GM18867 (cell line): ENCODE measurements at regions not wholly inside any gene's neighbourhood (a gene's known extent, or its start where the extent isn't known, plus 50 kb on each side); places are given as distances from the start of the nearest gene placed in this dataset.
"Not testable (repeated sequence)": the region's sequence is repeated elsewhere in the genome, so short reads cannot be mapped to it uniquely, and the experiment has no call there.

ENCODE experiments used
- ATAC-seq: cut with Tn5 transposase; IDR thresholded peaks from one replicate; pipeline ENCODE4 v1.9.1; 2021; ENCODE audit warnings: mild to moderate bottlenecking, moderate library complexity; ENCODE audit not compliant: unreplicated experiment

DNA sequence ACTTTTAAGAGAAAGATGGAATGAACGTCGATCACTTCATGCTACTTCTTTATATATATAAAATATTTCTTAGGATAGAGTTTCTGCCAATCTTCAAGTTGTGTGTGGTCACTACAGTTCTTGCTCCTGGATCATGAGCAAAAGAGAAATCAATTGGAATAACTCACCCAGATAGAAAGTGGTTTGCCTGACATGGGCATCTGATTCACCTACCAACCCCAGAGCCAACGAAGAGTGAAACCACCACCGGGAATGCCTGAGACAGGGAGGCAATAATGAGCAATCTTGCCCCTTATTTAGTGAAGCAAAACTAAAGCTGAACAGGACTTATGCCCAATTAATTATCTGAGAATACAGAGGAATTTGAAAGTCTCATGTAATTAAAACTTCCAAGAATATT, 250.2 kb upstream of the REG3G start:
- ATAC-seq: no peak

- ATAC-seq: no peak
Observed at GRCh38 chr2:78778756-78779510, 246.6 kb upstream of the REG3G start.

DNA sequence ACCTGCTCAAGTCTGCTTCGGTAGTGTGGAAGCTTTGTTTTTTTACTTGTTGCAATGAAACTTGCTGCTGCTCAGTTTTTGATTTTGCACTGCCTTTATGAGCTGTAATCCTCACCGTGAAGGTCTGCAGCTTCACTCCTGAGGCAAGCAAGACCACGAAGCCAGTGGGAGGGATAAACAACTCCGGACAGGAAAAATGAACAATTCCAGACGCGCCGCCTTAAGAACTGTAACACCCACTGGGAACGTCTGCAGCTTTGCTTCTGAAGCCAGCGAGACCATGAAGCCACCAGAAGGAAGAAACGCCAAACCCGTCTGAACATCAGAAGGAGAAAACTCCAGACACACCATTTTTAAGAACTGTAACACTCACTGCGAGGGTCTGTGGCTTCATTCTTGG, 245.7 kb upstream of the REG3G start:
- no peak for ATAC-seq

- ATAC-seq: no peak
Observed at GRCh38 chr2:78780256-78780655, 245.2 kb upstream of the REG3G start.

- no peak for ATAC-seq
Observed at GRCh38 chr2:78780864-78781583, 244.5 kb upstream of the REG3G start.

DNA sequence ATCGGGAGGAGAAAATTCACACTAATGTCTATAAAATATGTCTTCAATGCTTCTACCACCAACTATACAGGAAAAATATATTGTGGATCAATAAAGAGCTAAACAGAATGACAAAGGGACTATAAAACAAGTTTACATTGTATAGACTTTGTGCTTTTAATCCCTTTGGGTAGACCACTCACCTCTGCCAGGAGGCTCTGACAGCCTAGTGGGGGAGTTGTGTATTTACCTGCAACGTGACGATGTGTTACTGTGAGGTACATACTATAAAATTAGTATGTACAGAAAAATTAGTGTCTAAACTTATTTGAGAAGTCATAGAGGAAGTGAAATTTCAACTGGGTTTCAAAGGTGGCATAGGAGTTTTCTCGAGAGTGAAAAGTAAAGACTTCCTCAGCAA, 243.3 kb upstream of the REG3G start:
- ATAC-seq: no peak

DNA sequence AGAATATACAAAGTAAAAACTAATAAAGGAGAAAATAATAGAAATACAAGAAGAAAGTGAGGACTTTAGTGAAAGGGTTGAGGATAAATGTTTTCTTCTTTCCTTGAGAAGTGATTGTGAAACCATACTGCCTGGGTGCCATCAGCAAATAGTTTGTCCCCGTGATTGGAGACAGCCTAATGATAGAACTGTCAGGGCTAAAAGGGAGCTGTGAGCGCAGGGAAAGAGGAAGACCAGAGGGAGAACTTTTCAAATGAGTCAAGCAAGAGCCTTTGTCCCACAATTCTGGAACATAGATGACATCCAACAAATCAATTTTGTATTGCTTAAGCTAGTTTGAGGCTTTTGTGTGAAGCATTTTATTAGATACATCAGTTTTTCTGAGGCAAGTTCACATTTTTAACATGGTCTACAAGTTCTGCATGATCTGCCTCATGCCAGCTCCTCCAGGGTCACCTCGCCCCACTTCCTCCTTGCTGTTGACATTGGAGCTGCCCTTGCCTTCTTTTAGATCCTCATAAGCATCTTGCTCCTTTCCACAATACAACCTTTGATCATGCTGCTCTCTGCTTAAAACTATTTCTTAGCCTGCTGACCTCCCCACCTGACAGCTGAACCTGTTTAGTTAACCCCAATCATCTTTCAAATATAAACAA, 213.4 kb upstream of the REG3G start:
- no peak for ATAC-seq

DNA sequence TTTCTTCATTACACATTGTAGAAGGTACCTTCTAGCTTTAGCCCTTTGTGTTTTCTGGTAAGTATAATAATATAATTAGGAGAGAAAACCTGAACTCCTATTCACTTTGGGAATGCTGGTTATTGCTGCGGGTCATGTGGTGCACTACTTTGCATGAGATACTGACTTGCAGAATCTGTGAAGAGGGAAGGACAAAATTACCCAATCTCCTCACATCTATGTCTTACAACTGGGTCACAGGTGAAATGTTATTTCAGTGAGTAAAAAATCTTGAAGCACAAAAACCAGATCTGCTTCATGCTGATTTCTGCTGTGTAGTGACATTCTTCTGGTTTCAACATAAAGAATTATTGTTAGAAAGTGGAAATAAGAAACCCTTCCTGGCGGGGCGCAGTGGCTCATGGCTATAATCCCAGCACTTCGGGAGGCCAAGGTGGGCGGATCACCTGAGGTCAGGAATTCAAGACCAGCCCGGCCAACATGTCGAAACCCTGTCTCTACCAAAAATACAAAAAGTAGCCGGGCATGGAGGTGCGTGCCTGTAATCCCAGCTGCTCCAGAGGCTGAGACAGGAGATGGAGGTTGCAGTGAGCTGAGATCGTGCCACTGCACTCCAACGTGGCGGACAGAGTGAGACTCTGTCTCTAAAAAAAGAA, 211.0 kb upstream of the REG3G start:
- ATAC-seq: no peak

DNA sequence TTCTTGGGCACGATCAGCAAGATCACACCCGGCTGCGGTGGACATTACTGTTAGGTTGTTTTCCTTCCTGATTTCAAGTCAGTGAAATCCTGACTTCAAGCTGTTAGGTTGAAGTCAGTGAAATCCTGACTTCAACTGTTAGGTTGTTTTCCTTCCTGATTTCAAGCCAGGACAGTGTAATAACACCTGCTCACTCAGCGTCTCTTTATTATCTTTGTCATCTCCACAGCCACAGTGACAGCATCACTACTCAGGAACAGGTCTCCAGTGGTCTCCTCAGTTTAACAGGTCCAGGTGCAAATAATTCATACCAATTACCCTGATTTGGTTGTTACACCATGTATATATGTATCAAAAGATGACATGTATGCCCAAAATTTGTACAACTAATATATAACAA, 208.1 kb upstream of the REG3G start:
- ATAC-seq: no peak

GRCh38 chr2:78832481-78832880, 193.0 kb upstream of the REG3G start:
- ATAC-seq: no peak

DNA sequence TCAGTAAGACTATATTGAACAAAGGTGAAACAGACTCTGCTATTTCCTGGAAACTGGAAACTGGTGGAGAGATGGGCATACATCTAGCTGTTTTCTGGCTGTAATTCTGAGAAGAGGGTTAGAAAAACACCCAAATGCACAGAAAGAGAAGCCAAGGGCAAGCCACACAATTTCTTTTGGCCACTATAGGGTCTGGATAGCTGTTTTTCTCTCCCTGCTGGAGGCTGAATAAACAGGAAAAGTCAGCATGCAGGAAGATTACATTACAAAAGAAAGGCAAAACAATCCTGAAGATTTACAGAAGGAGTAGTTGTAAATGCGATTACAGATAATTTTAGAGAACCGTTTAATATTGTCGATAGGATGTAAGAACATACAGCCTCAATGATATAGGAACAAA, 186.2 kb upstream of the REG3G start:
- ATAC-seq: no peak

DNA sequence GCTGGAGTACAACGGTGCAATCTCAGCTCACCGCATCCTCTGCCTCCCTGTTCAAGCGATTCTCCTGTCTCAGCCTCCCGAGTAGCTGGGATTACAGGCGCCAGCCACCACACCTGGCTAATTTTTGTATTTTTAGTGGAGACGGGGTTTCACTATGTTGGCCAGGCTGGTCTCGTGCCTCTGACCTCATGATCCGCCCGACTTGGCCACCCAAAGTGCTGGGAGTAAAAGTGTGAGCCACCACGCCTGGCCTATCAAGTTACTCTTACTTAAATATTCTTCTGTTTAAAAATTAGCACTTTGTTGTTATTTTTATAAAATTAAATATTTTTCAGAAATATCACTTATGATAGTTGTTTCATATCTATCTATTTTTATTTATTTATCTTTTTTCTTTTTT, 185.2 kb upstream of the REG3G start:
- ATAC-seq: not testable (repeated sequence)

DNA sequence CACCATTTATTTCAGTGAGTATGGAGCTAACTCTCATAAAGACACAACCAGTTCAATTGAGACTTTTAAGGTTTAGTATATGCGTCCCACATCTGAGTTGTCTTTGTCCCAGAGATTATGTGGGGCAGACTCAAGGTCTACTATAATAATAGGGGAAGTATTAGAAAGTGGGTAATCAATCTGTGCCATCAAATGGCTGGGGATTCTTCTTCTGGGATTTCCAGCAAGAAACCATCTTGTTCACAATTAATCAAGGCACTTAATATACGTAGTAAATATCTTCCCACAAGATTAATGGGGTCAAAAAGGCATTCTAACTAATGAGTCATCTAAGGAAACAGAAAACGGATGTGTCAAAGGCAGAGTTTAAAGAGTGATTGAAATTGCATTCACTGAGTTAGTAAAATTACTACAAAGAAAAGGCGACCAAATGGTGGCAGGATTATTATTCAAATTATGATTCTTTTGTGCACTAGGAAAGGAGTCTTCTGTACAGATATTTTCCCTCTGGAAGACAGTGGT, 179.8 kb upstream of the REG3G start:
- ATAC-seq: no peak

- peak; percentile 52 for ATAC-seq
Observed at GRCh38 chr2:78861546-78861945, 164.0 kb upstream of the REG3G start.

DNA sequence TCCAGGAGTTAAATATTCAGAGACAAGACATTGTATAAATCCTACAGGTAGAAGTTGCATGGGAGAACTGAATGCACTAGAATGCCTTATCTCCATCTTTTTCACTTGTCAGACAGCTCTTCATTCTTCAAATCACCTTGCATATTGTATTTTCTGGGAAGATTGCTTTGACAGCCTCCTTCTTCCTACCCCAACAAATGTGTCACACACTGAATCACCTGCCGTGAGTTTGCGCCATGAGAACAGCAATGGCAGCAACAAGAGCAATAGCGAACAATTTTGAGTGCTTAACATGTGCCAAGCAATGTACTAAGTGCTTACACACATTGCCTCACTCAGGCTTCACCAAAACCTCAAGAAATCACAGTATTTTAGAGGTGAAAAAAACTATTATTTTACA, 161.3 kb upstream of the REG3G start:
- ATAC-seq: no peak

- no peak for ATAC-seq
Observed at GRCh38 chr2:78865667-78866066, 159.8 kb upstream of the REG3G start.

DNA sequence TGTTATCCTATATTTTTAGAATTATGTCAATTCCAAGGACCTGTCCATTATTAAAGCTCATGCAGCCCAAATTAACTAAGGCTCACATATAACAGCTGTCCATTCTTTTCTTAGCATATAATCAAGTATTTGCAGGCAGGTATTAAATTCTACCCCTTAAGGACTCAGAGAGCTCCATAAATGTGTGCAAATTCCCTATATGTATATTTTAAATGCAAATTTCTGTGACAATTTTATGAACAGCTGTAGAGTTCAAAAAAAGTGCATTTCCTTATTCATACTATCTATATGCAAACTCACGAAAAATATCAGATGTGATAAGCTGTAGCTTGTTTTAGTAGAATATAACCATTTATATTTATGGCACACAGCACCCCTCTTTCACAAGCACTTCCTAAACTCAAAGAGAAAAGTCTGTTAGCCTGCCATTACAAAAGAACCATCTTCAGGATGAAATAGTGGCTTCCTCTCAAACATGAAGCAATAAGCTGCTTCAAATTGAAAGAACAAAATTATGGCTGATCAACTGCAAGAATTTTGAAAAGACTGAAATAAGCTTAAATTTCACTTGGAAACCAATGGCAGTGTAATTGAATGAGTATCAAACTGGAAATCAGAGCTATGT, 155.0 kb upstream of the REG3G start:
- no peak for ATAC-seq

DNA sequence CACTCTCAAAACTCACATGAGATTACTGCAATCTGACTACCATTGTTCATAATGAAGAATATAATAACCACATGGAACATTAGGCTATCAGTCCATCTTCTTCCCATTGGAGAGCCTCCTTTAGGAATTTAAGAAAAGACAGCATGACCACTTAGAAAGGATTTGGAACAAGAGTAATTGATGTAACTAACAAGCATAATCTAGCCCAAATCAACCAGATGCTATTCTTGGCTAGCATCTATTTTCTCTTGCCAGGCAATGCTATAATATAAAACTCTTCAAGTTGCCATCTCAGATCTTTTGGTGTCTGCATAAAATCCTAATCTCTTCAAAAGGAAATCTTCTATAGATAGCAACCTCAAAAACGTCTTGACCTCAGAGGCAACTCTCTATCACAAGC, 152.0 kb upstream of the REG3G start:
- no peak for ATAC-seq

- ATAC-seq: no peak
Observed at GRCh38 chr2:78876316-78876688, 149.2 kb upstream of the REG3G start.

- ATAC-seq: no peak
Observed at GRCh38 chr2:78887446-78887845, 138.1 kb upstream of the REG3G start.

GRCh38 chr2:78890935-78891334, 134.6 kb upstream of the REG3G start:
- no peak for ATAC-seq
